DMS153 treated with DMSO at 0.1 percent for 48 hours (cell line): ENCODE measurements at regions not wholly inside any gene's neighbourhood (a gene's known extent, or its start where the extent isn't known, plus 50 kb on each side); places are given as distances from the start of the nearest gene placed in this dataset.
A peak's percentile ranks its signal among the peaks of the same experiment; 100 is the strongest.

Experiments
- DNase-seq: peaks from one replicate; lab custom pipeline; 2025; ENCODE audit not compliant: unreplicated experiment; lab: John Stamatoyannopoulos, UW

GRCh38 chr16:79770244-79771064 lies 169.9 kb upstream of the MAF start:
- peak; percentile 79 for DNase-seq

DNA sequence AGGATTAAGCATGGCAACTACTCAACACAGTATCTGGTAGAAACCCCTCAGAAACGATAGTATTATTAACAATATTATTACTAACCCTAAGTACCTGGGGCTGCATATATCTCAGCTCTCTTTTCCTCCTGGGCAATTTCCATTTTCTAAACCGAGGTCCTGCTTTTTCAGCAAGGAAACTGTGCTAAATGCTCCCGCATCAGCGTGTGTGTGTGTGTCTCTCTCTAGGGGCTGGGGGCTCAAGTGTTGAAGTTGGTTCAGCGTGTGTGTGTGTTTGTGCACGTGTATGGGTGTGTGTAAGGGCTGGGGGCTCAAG lies 169.3 kb upstream of the MAF start:
- DNase-seq, result no peak

- no peak for DNase-seq
Observed at GRCh38 chr16:79769270-79769927, 168.9 kb upstream of the MAF start.

GRCh38 chr16:79768276-79768970 lies 167.9 kb upstream of the MAF start:
- DNase-seq, result peak; percentile 76

DNA sequence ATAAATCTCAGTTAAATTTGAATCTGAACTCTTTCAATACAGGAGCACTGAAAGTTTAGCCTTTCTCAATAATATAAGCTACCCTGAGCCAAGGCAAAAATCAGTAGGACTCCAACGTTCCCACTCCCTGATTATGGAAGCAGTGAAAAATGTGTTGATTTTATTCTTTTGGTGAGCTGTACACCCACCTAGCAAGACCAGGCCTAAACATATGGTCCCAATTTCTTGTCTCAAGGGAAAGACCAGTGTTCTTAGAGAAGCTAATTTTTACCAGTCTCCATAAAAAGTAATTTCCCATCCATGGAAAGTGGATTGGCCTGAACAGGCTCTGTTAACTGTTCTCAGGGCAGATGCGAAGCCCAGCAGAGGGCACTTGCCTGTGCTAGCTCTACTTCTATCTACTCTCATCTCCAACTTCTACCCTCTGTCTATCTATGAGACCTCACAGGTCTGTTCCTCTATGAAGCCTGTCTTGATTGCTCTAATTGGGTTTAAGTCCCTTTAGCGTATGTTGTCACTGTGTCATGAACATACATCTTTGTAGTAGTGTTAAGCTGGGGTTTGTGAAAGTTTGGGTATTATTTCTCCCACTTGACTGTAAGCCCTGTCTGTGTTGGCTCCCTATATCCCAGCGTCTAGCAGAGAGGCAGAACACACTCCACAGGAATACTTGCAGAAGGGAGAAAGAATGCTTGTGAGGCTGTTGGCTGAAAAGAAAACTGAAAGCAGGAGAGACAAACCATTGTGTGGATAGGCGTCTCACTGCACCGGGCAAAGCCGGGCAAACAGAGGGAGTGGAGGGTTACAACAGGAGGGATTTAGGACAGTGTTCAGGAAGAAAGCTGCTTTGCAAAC lies 167.1 kb upstream of the MAF start:
- peak; percentile 57 for DNase-seq

- no peak for DNase-seq
Observed at GRCh38 chr16:79765901-79766394, 165.4 kb upstream of the MAF start.

DNA sequence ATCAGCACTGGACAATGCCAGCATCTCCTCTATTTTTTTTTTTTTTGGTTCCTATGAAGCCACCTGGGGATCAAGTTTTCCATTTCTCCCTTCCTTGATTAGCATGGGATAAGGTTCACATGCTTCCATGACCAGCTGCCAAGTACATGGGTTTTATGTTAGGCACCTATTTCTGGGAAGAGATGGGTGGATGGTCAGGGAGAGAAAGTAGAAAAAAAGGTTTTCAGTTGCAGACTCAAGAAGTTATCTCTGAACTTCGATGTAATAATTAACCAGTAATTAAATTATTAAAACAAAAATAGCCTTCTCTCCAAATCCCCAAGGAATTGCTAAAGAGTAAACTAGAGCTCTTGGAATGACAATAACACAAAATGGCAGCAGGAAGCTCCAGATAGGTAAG lies 164.9 kb upstream of the MAF start:
- DNase-seq, result no peak

DNA sequence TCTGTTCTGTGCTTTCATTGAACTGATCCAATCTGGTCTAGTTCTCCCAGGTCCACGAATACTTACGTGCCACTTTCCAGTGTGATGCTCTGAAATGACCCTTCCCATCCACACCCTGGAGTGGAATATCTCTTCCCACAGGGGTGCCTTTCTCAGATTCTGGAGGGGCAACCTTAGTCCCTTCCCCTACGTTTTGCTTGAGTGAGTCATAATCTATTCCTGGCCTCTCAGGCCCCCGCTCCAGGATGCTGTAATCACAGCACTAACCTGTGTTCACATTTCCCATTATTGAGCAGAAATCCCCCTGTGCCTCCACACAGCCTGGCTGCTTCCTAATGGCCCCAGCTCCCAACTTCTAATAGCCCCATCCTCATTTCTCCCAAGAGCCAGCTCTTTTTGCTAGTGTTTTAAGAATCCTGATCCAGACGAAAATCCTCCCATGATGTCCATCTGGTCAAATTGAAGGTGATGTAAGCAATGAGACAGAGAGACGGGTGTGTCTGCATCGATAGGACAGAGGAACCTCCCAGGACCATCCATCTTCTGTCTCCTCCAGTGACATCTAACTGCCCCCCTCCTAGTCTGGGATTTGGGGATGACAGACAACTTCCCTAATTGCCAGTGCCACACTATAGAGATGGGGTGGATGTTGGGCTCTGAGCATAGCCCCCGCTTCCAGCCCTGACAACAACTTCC lies 164.0 kb upstream of the MAF start:
- DNase-seq, result no peak

DNA sequence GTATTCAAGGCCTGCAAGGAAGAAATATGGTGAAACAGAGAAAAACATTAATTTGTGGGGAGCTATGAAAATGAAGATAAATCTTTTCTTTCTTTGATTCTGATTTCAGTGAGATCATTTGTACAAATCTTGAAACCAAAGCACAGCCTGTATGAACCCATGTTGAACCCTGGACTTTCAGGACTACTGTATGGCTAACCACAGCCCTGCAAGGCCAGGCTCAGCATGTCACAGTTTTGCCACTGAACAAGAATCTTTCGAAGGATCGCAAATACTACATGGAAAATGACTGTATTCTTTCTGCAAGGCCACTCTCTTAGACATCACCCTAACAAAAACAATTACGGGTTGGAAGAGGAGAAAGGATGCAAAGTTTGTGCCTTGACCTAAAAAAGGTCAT lies 161.7 kb upstream of the MAF start:
- no peak for DNase-seq

- no peak for DNase-seq
Observed at GRCh38 chr16:79758615-79759346, 158.2 kb upstream of the MAF start.

DNA sequence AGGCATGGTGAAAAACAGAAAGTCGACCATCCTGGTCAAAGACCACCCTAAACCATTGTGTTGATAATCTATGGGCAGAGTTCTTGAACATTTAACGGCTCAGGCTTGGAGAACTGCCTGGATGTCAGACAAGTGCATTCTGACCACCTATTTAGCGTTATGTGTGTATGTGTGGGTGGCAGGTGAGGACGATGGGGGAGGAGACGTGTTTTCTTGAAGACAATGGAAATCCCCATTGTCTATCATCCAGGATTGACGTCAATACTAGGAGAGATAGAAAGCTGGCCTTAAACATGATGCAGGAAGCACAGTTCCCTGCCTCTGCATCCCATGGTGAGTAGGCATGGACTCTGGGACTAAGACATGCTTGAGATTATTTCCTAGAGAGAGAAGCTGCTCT lies 157.4 kb upstream of the MAF start:
- no peak for DNase-seq

DNA sequence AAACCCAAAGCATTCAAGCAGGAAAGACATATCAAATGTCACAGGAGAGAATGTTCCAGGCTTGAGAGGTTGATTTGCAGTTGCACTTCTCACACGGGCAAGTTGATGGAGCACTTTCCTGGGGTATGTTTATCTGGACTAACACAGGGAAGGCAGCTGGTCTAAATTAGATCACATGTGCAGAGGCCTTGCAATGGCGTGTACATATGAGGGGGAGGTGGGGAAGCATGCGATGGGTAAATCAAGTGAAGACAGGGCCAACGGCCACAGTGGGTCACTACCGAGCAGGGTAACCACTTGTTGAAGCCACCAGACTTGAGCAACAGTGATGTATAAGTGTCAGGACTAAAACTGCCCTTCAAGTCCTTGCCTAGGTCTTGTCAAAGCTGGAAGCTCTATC lies 156.6 kb upstream of the MAF start:
- DNase-seq, result no peak

GRCh38 chr16:79756571-79756970 lies 156.0 kb upstream of the MAF start:
- DNase-seq, result no peak

GRCh38 chr16:79754501-79754900 lies 154.0 kb upstream of the MAF start:
- DNase-seq, result no peak

- DNase-seq, result no peak
Observed at GRCh38 chr16:79754081-79754480, 153.5 kb upstream of the MAF start.

- no peak for DNase-seq
Observed at GRCh38 chr16:79753286-79753685, 152.7 kb upstream of the MAF start.

DNA sequence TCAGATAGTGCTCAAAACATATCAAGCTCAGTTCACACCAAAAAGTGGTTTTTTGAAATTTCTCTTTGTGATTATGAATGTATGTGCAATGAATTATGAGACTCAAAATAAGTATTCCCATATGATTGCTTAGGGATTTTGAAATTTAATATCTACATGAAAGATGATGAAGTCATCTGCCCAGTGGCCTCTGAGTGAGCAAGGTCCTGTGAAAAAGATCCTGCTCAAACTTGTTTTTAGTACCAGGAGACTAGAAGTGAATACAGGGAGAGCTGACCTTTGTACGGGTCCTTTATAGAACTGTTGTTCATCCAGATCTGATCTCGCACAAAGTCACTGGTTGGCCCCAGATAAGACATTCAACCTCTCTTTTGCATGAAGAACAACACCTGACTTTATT lies 151.9 kb upstream of the MAF start:
- DNase-seq, result no peak

- DNase-seq, result no peak
Observed at GRCh38 chr16:79751471-79752184, 151.1 kb upstream of the MAF start.

- no peak for DNase-seq
Observed at GRCh38 chr16:79750311-79750710, 149.8 kb upstream of the MAF start.
